ENCODE measurements at regions not wholly inside any gene's neighbourhood (a gene's known extent, or its start where the extent isn't known, plus 50 kb on each side); places are given as distances from the start of the nearest gene placed in this dataset.

GRCh38 chr13:55816976-55817601 lies 1323.6 kb upstream of the PRR20A start:
- TF ChIP-seq POLR2A (IDR thresholded peaks at IDR 0.05) (no peak), CTCF (IDR thresholded peaks at IDR 0.05) (no peak)
